HG02759 (cell line): ENCODE measurements at regions not wholly inside any gene's neighbourhood (a gene's known extent, or its start where the extent isn't known, plus 50 kb on each side); places are given as distances from the start of the nearest gene placed in this dataset.

Source experiments
- ATAC-seq: cut with Tn5 transposase; IDR thresholded peaks from one replicate; pipeline ENCODE4 v1.9.1; 2021; ENCODE audit warnings: mild to moderate bottlenecking, moderate library complexity; ENCODE audit not compliant: unreplicated experiment

- no peak for ATAC-seq
Measured at GRCh38 chr1:114231301-114231700, 77.6 kb upstream of the SYT6 start.

- ATAC-seq = no peak
Measured at GRCh38 chr1:114229368-114229767, 75.7 kb upstream of the SYT6 start.

- no peak for ATAC-seq
Measured at GRCh38 chr1:114227059-114227458, 73.4 kb upstream of the SYT6 start.

- no peak for ATAC-seq
Measured at GRCh38 chr1:114224196-114224907, 70.7 kb upstream of the SYT6 start.

- no peak for ATAC-seq
Measured at GRCh38 chr1:114222920-114223319, 69.3 kb upstream of the SYT6 start.

GRCh38 chr1:114219172-114219868 lies 65.7 kb upstream of the SYT6 start:
- ATAC-seq = no peak

GRCh38 chr1:114218361-114219171 lies 64.9 kb upstream of the SYT6 start:
- no peak for ATAC-seq

- no peak for ATAC-seq
Measured at GRCh38 chr1:114216431-114217173, 62.9 kb upstream of the SYT6 start.

GRCh38 chr1:114215436-114215835 lies 61.8 kb upstream of the SYT6 start:
- no peak for ATAC-seq

GRCh38 chr1:114214016-114214415 lies 60.3 kb upstream of the SYT6 start:
- no peak for ATAC-seq

- no peak for ATAC-seq
Measured at GRCh38 chr1:114209971-114210370, 56.3 kb upstream of the SYT6 start.

- ATAC-seq = no peak
Measured at GRCh38 chr1:114208714-114209113, 55.0 kb upstream of the SYT6 start.

GRCh38 chr1:114208106-114208505 lies 54.4 kb upstream of the SYT6 start:
- ATAC-seq = no peak

GRCh38 chr1:114207635-114208034 lies 54.0 kb upstream of the SYT6 start:
- ATAC-seq = no peak

- no peak for ATAC-seq
Measured at GRCh38 chr1:114206392-114206791, 52.7 kb upstream of the SYT6 start.

- no peak for ATAC-seq
Measured at GRCh38 chr1:114203595-114204128, 50.0 kb upstream of the SYT6 start.
